HG03280 (cell line): ENCODE measurements at regions not wholly inside any gene's neighbourhood (a gene's known extent, or its start where the extent isn't known, plus 50 kb on each side); places are given as distances from the start of the nearest gene placed in this dataset.

Source experiments
- ATAC-seq: cut with Tn5 transposase; IDR thresholded peaks from one replicate; pipeline ENCODE4 v1.9.1; 2021; ENCODE audit warnings: mild to moderate bottlenecking, moderate library complexity; ENCODE audit not compliant: unreplicated experiment

GRCh38 chr9:108213511-108213910 is 642.3 kb downstream of the ACTL7B start:
- no peak for ATAC-seq

DNA sequence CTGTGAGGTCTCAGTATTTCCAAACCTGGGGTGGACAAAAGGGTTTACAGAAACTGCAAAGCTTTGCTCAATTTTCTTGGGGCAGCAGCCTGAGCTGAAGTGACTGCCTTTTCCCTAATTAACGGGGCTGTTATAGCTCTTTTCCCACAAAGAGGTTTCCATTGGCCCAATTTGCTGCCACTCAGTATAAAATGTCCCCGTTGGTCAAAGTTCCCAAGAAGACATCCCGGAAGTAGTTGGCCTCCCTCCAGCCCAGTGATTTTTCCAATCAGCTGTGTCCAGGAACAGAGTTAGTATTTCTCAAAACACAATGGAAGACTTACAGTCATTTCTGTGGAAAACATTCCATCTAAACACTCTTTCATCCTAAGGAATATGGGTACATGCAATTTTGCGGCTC is 643.6 kb downstream of the ACTL7B start:
- no peak for ATAC-seq

GRCh38 chr9:108211411-108211955 is 644.3 kb downstream of the ACTL7B start:
- ATAC-seq = no peak

DNA sequence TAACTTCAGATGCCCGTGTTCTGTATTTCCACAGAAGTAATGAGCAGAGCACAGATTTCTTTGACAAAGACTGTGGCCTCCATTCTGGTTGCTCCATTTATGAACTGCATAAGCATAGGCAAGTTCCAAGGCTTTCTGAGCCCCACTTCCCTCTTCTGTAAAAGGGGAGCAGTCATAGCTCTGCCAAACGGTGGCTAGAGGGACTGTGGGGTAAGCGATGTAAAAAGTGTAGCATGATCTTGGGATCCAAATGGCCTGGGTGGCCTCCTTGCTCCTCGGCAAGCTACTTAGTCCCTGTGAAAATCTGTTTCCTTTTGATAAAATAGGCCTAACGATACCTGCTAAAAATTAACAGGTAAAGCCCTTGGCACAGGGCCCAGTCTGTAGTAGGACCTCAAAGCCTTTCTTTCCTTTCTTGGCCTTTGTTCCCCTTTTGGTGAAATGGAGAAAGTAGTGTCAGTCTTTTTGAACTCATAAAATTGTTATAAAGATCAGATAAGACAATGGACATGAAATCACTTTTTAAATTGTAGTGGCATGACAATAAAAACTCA is 646.6 kb downstream of the ACTL7B start:
- ATAC-seq = no peak

DNA sequence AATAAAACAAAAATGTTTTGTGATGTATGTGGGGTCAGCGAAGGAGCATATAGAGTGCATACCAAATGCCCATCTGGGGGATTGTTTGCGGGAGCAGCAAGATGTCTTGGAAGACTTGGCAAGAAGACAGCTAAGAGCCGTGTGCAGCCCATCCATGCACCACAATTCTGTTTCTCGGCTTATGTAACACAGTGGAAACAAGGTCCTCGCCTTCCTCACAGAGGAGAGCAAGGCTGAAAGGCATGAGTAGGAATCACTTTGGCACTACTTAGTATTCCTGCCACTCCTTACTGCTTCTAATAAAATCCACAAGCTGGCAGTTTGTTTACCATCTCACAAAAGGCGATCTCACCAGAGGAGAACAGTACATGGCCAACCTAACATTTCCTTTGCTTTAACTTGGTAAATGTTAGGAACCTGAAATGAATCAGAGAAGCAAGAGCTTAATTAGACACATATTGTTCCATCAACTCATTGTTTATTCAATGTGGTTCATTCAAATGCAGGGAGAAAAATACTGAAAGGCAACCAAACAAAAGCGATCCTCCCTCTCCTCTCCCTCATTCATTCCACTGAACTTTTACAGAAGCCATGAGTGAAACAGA is 648.1 kb downstream of the ACTL7B start:
- no peak for ATAC-seq

GRCh38 chr9:108205276-108205675 is 650.5 kb downstream of the ACTL7B start:
- ATAC-seq = no peak

DNA sequence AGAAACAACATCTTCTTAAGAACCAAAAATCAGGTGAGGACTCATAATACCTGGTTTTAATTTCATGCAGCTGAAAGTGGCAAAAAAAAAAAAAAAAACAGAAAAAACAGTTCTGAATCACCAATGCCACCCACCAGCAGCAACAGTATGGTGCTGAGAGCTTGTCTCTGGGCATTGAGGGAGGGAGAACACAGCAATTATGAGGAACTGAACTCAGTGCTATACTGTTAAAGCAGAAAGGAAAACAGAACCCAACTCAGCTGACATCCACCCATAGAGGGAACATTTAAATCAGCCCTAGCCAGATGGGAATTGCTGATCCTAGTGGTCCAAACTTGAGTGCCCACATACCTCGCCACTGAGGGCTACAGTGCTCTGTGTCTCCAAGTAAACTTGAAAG is 657.9 kb downstream of the ACTL7B start:
- ATAC-seq = no peak

DNA sequence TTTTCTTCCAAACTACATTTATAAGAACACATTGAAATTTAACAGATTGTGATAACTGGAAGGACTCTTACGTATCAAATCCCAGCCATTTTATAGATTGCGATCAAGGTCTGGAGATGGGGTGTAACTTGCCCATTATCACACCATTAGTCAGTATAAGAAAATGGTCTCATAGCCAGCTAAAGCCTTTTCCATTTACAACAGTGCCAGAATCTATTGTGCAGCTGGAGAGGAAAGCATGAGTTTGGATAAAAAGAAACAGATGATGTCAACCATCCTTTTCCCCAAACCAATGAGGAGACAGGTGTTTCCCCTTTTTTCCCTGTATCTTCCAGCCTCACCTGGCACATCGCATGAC is 658.8 kb downstream of the ACTL7B start:
- no peak for ATAC-seq

DNA sequence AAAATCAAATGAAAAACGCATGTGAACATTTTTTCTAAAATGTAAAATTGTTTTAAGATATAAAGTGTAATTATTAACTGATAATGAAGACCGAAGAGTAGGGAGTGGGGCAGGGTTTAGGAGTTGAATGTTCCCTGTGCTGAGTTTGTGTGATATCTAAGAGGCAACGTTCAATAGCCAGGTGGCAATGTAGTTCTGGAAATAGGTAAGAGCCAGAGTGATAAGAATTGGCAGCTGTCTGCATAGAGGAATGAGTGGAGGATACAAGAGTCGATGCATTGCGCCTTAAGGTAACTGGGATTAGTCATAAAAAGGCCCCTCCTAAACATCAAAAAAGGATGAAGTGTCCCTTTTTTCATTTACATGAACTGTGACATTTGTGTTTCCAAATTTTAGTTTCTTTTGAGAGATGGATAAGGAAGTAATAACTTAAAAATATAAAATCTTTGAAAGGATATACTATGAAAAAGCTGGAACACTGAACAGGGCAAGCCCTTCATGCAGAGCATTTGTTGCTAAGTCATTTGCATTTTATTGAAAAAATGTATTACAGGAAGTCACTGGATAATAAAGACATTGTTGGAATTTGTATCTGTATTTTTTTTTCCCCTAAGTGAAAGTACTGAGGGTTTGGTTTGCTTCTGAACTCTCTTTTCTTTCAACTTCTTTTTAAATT is 659.3 kb downstream of the ACTL7B start:
- no peak for ATAC-seq

- ATAC-seq = no peak
These were observed 661.6 kb downstream of the ACTL7B start for GRCh38 chr9:108194154-108194553.

GRCh38 chr9:108193026-108193710 is 662.6 kb downstream of the ACTL7B start:
- ATAC-seq = no peak

GRCh38 chr9:108191065-108191464 is 664.7 kb downstream of the ACTL7B start:
- ATAC-seq = no peak

DNA sequence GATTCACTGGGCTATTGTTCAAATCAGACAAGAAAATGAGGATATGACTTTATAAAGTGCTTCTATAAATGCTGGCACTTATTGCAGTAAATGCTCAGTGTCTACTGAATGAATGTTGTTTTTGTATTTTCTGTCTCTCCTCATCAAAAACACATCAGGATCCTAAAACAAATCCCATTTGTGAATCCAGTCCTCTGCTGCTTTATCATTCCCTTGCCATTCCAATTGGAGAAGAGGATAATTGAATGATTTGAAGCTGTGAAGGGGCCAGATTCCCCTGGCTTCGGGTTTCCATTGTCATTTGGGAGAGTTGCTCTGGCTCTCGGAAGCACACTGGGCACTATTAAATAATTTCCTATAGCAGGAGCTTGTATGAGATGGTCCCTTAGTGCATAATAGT is 666.8 kb downstream of the ACTL7B start:
- no peak for ATAC-seq

DNA sequence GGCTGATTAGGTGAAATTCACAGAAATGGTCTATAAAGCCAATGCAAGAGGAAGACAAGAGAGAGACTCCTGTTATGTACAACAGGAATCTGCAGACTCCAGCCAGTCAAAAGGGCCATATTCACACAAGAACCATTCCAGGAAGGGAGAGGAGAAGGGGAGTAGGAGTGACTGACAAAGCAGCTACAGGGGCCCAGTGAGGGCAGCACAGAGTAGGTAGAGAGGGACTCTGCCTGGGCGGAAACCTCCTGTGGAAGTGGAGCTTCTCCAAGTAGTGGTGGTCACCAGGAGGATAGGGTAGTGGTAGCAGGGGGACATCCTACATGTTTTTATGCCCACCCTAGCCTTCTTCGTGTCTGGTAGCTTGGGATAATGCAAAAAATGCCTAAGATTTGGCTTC is 667.3 kb downstream of the ACTL7B start:
- ATAC-seq = no peak

GRCh38 chr9:108186642-108187395 is 669.0 kb downstream of the ACTL7B start:
- no peak for ATAC-seq

- no peak for ATAC-seq
These were observed 670.2 kb downstream of the ACTL7B start for GRCh38 chr9:108185613-108186012.

DNA sequence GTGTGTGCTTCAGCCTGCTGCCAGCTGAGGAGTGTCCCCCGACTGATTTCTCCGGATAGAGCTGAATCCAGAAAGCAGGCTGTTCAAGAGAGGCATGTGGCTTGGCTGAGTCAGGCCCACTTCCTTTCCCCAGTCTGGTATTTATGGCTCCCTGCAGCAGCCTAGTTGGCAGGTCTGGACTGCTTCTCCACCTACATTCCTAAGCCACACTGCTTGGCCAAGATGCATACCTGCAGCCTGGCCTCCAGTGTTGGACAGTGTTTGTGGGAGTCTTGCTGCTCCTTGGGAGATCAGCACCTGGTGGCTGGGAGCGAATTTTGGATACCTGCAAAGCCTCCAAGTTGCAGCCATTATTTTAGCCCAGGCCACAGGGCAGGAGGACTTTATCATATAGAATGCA is 670.8 kb downstream of the ACTL7B start:
- no peak for ATAC-seq

GRCh38 chr9:108184009-108184408 is 671.8 kb downstream of the ACTL7B start:
- no peak for ATAC-seq

- ATAC-seq = no peak
These were observed 672.8 kb downstream of the ACTL7B start for GRCh38 chr9:108182950-108183381.

- no peak for ATAC-seq
These were observed 673.5 kb downstream of the ACTL7B start for GRCh38 chr9:108182270-108182669.

DNA sequence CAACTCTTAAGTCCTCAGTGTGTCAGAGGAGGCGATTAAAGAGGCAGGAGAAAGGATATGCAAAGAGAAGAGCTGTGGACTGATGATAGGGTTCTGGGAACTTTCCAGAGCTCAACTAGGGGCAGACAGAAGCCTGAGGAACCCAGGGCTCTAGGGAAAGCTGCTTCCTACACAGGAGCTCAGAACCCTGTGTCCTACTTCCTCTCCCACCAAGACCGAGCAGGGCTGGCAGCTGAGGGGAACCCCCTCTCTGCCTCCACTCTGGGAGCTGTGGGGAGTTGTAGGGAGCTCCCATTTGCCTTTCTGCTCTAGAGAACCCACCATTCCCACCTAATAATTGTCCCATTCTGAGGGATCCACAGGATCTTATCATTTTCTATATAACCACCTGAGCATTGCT is 674.3 kb downstream of the ACTL7B start:
- no peak for ATAC-seq
